ENCODE measurements at regions not wholly inside any gene's neighbourhood (a gene's known extent, or its start where the extent isn't known, plus 50 kb on each side); places are given as distances from the start of the nearest gene placed in this dataset.

GRCh38 chr13:59094181-59094580, 1069.5 kb downstream of the DIAPH3 start:
- DNase-seq (ENCODE audit: insufficient read length, low spot score) (no peak), FAIRE-seq (no peak)
- TF ChIP-seq POU2F2 (IDR thresholded peaks at IDR 0.05; ENCODE audit: low read depth, low read length) (no peak), PAX5 (IDR thresholded peaks at IDR 0.05; ENCODE audit: insufficient read depth, low read length, severe bottlenecking) (no peak), POLR2AphosphoS5 (IDR thresholded peaks at IDR 0.05; ENCODE audit: low read depth, low read length) (no peak), SPI1 (IDR thresholded peaks at IDR 0.05; ENCODE audit: low read depth, low read length) (no peak), TAF1 (IDR thresholded peaks at IDR 0.05; ENCODE audit: low read depth, low read length) (no peak), POLR2A (IDR thresholded peaks at IDR 0.05; ENCODE audit: low read depth, low read length) (no peak)

GRCh38 chr13:59099182-59099974, 1064.3 kb downstream of the DIAPH3 start:
- TF ChIP-seq POU2F2 (IDR thresholded peaks at IDR 0.05; ENCODE audit: low read depth, low read length) = no peak
- no peak for TF ChIP-seq POLR2A (IDR thresholded peaks at IDR 0.05; ENCODE audit: low read depth, low read length)
- TF ChIP-seq PAX5 (IDR thresholded peaks at IDR 0.05; ENCODE audit: insufficient read depth, low read length, severe bottlenecking) = no peak
- no peak for TF ChIP-seq TAF1 (IDR thresholded peaks at IDR 0.05; ENCODE audit: low read depth, low read length)
- no peak for TF ChIP-seq SPI1 (IDR thresholded peaks at IDR 0.05; ENCODE audit: low read depth, low read length)
- TF ChIP-seq POLR2AphosphoS5 (IDR thresholded peaks at IDR 0.05; ENCODE audit: low read depth, low read length) = no peak
- FAIRE-seq (no peak), DNase-seq (ENCODE audit: insufficient read length, low spot score) (no peak)

DNA sequence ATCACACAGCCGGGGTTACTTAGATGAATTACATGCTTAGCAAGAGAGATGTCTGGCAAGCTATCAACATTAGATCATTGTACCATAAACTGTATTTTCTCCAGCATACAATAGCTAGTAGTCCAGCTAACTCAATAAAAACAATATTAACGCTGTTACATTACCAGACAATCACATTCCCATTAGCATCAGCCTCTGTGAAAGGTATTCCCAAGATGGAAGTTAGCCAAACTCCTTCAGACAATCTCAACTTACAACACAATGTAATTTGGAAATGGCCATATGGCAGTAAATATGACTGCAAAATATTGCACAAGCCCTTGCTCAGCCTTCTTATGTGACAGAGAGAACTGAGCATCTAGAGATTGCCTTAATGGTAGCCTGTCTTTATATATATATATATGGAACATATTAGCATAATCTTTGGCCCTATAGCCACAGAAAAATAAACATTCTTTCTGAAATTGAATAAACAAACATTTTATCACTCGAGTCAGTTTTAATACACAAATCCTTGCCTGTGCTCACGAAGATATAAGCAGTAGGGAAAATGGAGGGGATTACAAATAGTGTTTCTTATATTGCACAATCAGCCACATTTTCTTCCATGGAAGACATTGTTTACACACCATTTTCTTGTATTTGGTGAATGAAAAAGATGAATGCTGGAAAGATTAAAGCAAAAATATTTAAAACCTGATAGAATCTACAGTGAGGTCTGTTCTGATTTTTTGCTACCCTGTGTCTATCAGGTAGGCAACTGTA, 1060.5 kb downstream of the DIAPH3 start:
- TF ChIP-seq TAF1 (IDR thresholded peaks at IDR 0.05; ENCODE audit: low read depth, low read length) (no peak), POLR2AphosphoS5 (IDR thresholded peaks at IDR 0.05; ENCODE audit: low read depth, low read length) (no peak), SPI1 (IDR thresholded peaks at IDR 0.05; ENCODE audit: low read depth, low read length) (no peak), POU2F2 (IDR thresholded peaks at IDR 0.05; ENCODE audit: low read depth, low read length) (no peak), POLR2A (IDR thresholded peaks at IDR 0.05; ENCODE audit: low read depth, low read length) (no peak), PAX5 (IDR thresholded peaks at IDR 0.05; ENCODE audit: insufficient read depth, low read length, severe bottlenecking) (no peak)
- DNase-seq (ENCODE audit: insufficient read length, low spot score) (no peak), FAIRE-seq (no peak)

GRCh38 chr13:59111751-59112171, 1052.0 kb downstream of the DIAPH3 start:
- no peak for FAIRE-seq
- TF ChIP-seq POLR2AphosphoS5 (IDR thresholded peaks at IDR 0.05; ENCODE audit: low read depth, low read length) = no peak
- TF ChIP-seq POLR2A (IDR thresholded peaks at IDR 0.05; ENCODE audit: low read depth, low read length) = no peak
- no peak for TF ChIP-seq POU2F2 (IDR thresholded peaks at IDR 0.05; ENCODE audit: low read depth, low read length)
- no peak for TF ChIP-seq SPI1 (IDR thresholded peaks at IDR 0.05; ENCODE audit: low read depth, low read length)
- TF ChIP-seq TAF1 (IDR thresholded peaks at IDR 0.05; ENCODE audit: low read depth, low read length) = no peak
- no peak for TF ChIP-seq PAX5 (IDR thresholded peaks at IDR 0.05; ENCODE audit: insufficient read depth, low read length, severe bottlenecking)

GRCh38 chr13:59112221-59112718, 1051.5 kb downstream of the DIAPH3 start:
- TF ChIP-seq SPI1 (IDR thresholded peaks at IDR 0.05; ENCODE audit: low read depth, low read length) = no peak
- TF ChIP-seq POLR2A (IDR thresholded peaks at IDR 0.05; ENCODE audit: low read depth, low read length) = no peak
- TF ChIP-seq TAF1 (IDR thresholded peaks at IDR 0.05; ENCODE audit: low read depth, low read length) = no peak
- no peak for TF ChIP-seq POU2F2 (IDR thresholded peaks at IDR 0.05; ENCODE audit: low read depth, low read length)
- TF ChIP-seq POLR2AphosphoS5 (IDR thresholded peaks at IDR 0.05; ENCODE audit: low read depth, low read length) = no peak
- no peak for TF ChIP-seq PAX5 (IDR thresholded peaks at IDR 0.05; ENCODE audit: insufficient read depth, low read length, severe bottlenecking)
- FAIRE-seq (no peak), DNase-seq (ENCODE audit: insufficient read length, low spot score) (no peak)

More at GRCh38 chr13:59111751-59112171, 1052.0 kb downstream of the DIAPH3 start:
- DNase-seq (ENCODE audit: insufficient read length, low spot score) = no peak

DNA sequence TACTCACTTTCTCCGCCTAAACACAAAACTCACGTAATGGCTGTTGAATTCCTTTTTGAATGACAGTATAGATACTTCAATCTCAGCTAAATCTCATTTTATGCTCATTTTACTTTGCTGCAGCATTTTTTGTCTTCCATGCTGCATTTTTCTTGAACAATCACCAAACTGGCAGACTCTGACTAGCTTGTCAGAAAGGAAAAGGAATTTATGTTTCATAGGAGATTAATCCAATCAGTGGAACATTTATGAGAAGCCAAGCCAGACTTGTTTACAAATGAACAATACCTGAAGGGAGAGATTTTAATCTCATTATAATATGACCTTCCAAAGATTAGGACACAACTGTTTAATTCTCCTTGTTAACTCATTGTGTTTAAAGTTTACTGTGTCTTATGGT, 1044.3 kb downstream of the DIAPH3 start:
- FAIRE-seq = no peak
- no peak for DNase-seq (ENCODE audit: insufficient read length, low spot score)
- TF ChIP-seq PAX5 (IDR thresholded peaks at IDR 0.05; ENCODE audit: insufficient read depth, low read length, severe bottlenecking) (no peak), SPI1 (IDR thresholded peaks at IDR 0.05; ENCODE audit: low read depth, low read length) (no peak), TAF1 (IDR thresholded peaks at IDR 0.05; ENCODE audit: low read depth, low read length) (no peak), POLR2AphosphoS5 (IDR thresholded peaks at IDR 0.05; ENCODE audit: low read depth, low read length) (no peak), POLR2A (IDR thresholded peaks at IDR 0.05; ENCODE audit: low read depth, low read length) (no peak), POU2F2 (IDR thresholded peaks at IDR 0.05; ENCODE audit: low read depth, low read length) (no peak)

GRCh38 chr13:59120297-59120843, 1043.4 kb downstream of the DIAPH3 start:
- TF ChIP-seq SPI1 (IDR thresholded peaks at IDR 0.05; ENCODE audit: low read depth, low read length) = no peak
- DNase-seq (ENCODE audit: insufficient read length, low spot score) = no peak
- no peak for FAIRE-seq

- FAIRE-seq (no peak), DNase-seq (ENCODE audit: insufficient read length, low spot score) (no peak)
- TF ChIP-seq TAF1 (IDR thresholded peaks at IDR 0.05; ENCODE audit: low read depth, low read length) = no peak
- TF ChIP-seq PAX5 (IDR thresholded peaks at IDR 0.05; ENCODE audit: insufficient read depth, low read length, severe bottlenecking) = no peak
- no peak for TF ChIP-seq POLR2AphosphoS5 (IDR thresholded peaks at IDR 0.05; ENCODE audit: low read depth, low read length)
- TF ChIP-seq SPI1 (IDR thresholded peaks at IDR 0.05; ENCODE audit: low read depth, low read length) = no peak
Observed at GRCh38 chr13:59121507-59121906, 1042.2 kb downstream of the DIAPH3 start.

DNA sequence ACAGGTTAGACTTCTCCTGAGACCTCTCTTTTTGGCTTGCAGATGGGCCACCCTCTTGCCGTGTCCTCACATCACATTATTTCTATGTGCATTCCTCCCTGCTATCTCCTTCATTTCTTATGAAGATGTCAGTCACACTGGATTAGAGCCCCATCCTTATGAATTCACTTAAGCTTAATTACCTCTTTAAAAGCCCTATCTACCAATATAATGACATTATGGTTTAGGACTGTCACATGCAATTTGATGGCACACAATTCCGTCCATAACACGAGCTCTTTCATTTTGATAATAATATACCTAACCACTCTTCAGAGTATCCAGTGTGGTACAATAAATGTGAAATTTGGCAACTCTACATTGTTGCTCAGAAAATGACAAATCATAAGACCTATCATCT, 1037.3 kb downstream of the DIAPH3 start:
- no peak for FAIRE-seq
- TF ChIP-seq SPI1 (IDR thresholded peaks at IDR 0.05; ENCODE audit: low read depth, low read length) (no peak), POU2F2 (IDR thresholded peaks at IDR 0.05; ENCODE audit: low read depth, low read length) (no peak), TAF1 (IDR thresholded peaks at IDR 0.05; ENCODE audit: low read depth, low read length) (no peak), POLR2A (IDR thresholded peaks at IDR 0.05; ENCODE audit: low read depth, low read length) (no peak), POLR2AphosphoS5 (IDR thresholded peaks at IDR 0.05; ENCODE audit: low read depth, low read length) (no peak), PAX5 (IDR thresholded peaks at IDR 0.05; ENCODE audit: insufficient read depth, low read length, severe bottlenecking) (no peak)
- no peak for DNase-seq (ENCODE audit: insufficient read length, low spot score)

Measured in GM12891 (cell line).